ENCODE measurements at regions not wholly inside any gene's neighbourhood (a gene's known extent, or its start where the extent isn't known, plus 50 kb on each side); places are given as distances from the start of the nearest gene placed in this dataset.

DNA sequence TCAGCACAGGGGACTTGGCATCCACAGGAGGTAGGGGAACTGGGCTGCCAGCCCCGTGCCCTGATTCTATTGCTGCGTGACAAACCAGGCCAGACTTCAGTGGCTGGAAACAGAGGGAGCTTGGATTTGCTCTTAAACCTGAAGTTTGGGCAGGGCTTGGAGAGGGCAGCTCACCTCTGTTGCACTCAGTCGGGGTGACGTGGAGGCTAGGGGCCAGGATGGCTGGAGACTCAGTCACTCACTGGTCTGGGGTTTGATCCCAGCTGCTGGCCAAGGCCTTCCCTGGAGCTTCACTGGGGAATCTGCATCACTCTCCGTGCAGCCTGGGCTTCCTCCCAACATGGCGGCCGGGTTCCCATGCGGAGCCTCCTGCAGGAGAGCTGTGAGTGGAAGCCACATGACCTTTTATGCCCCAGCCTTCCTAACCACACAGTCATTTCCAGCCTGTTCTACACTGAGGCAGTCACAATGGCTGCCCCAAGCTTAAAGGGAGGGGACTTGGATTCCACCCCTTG is 175.2 kb upstream of the HDAC4 start:
- no peak overlapping the region for H3K4me3 Mint-ChIP-seq
- no peaks in the 10 kb centered on the region for H3K9me3 Mint-ChIP-seq
- TF ChIP-seq, protein P1, sequence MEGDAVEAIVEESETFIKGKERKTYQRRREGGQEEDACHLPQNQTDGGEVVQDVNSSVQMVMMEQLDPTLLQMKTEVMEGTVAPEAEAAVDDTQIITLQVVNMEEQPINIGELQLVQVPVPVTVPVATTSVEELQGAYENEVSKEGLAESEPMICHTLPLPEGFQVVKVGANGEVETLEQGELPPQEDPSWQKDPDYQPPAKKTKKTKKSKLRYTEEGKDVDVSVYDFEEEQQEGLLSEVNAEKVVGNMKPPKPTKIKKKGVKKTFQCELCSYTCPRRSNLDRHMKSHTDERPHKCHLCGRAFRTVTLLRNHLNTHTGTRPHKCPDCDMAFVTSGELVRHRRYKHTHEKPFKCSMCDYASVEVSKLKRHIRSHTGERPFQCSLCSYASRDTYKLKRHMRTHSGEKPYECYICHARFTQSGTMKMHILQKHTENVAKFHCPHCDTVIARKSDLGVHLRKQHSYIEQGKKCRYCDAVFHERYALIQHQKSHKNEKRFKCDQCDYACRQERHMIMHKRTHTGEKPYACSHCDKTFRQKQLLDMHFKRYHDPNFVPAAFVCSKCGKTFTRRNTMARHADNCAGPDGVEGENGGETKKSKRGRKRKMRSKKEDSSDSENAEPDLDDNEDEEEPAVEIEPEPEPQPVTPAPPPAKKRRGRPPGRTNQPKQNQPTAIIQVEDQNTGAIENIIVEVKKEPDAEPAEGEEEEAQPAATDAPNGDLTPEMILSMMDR (IDR thresholded peaks at IDR 0.05; ENCODE audit: unreplicated experiment in 3 of 3), result no peak
- peaks cover 22% of the 10 kb centered on the region for H3K4me1 Mint-ChIP-seq
- H3K27me3 Mint-ChIP-seq (ENCODE audit: low read depth), result no peaks in the 10 kb centered on the region
- no peaks in the 10 kb centered on the region for H3K36me3 Mint-ChIP-seq (ENCODE audit: low read depth)
- no peak overlapping the region for H3K27ac Mint-ChIP-seq

DNA sequence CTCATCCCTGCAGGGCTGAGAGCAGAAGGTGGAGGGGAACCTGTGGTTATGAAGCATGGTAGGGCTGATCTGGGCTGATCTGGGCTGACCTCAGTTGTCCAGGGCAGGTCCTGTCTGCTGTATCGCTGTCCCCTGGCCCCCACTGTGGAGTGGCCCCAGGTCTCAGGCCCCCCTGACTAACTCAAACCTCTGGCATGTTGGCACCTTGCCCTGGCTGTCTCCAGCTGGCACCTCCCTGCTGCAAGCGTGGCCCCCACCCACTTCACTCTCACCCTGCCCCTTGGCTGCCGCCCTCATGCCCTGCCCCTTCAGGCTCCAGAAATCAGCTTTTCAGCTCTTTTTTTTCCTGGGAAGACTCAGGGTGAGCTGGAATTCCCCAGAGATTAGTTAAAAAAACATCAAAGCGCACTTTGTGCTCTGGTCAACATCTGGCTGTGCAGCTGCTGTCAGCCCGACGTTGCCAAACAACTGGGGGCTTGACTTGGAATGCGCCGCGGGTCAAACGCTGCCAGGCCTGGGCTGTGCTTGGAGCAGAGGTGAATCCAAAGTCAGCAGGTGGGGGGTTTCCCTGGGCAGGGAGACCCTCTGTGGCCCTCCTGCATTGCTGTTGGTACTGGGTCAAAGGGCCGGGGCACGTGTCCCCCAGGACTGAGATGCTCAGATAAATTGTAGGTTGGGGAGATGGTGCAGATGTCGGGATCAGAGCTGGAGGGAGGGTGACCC is 173.8 kb upstream of the HDAC4 start:
- TF ChIP-seq, protein P1 (IDR thresholded peaks at IDR 0.05; ENCODE audit: unreplicated experiment in 3 of 3), result no peak
- no peak overlapping the region for H3K4me3 Mint-ChIP-seq
- H3K4me1 Mint-ChIP-seq, result peaks cover 22% of the 10 kb centered on the region
- peak overlapping the region in 1 of 3 experiments; percentile 53 for H3K27ac Mint-ChIP-seq
- H3K27me3 Mint-ChIP-seq (ENCODE audit: low read depth), result no peaks in the 10 kb centered on the region
- H3K36me3 Mint-ChIP-seq (ENCODE audit: low read depth), result no peaks in the 10 kb centered on the region
- no peaks in the 10 kb centered on the region for H3K9me3 Mint-ChIP-seq

DNA sequence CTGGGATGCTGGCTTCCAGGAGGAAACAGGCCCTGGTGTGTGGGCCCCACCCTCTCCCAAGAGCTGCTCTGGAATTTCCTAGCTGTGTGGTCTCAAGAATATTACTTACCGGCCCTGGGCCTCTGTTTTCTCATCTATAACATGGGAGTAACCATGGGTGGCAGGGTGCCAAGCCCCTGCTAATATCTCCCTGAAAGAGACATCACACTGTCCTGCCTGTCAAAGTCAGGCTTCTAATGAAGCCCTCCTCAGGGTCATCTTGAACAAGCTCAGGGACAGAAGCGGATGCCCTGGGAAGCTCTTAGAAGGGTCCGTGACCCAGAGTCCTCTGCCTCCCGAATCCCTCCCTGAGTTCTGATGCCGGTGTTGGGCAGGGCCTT is 173.2 kb upstream of the HDAC4 start:
- no peaks in the 10 kb centered on the region for H3K9me3 Mint-ChIP-seq
- TF ChIP-seq, protein P1 (IDR thresholded peaks at IDR 0.05; ENCODE audit: unreplicated experiment in 3 of 3), result no peak
- no peaks in the 10 kb centered on the region for H3K36me3 Mint-ChIP-seq (ENCODE audit: low read depth)
- H3K4me3 Mint-ChIP-seq, result no peak overlapping the region
- peaks cover 23% of the 10 kb centered on the region for H3K4me1 Mint-ChIP-seq
- H3K27me3 Mint-ChIP-seq (ENCODE audit: low read depth), result peaks cover 1% of the 10 kb centered on the region
- peak overlapping the region in 1 of 3 experiments; percentile 53 for H3K27ac Mint-ChIP-seq

DNA sequence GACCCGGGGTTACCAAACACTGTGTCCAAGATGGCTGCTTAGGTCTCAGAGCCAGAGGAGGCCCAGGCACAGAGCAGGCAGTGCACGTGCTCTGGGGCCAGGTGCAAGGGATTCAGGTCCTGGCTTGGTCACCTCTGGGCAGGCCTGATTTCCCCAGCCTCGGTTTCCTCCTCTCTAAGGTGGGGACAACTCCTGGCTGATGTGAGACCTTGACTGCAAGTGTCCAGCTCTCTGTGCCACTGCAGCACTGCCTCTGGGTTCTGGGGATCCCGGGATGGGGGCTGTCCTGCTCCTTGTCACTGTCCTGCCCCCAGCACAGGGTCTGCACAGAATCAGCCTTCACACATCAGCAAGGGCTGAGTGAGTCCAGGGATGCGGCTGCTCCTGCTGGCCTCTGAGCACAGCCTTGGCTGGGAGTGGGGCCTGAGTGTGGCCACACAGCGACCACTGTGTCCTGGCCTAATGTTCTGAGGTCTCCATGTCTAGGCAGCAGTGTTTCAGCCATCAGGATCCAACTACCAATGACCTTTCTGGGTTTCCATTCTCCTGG is 170.2 kb upstream of the HDAC4 start:
- H3K4me1 Mint-ChIP-seq, result peaks cover 27% of the 10 kb centered on the region
- peaks cover 8% of the 10 kb centered on the region for H3K27me3 Mint-ChIP-seq (ENCODE audit: low read depth)
- H3K36me3 Mint-ChIP-seq (ENCODE audit: low read depth), result no peaks in the 10 kb centered on the region
- TF ChIP-seq, protein P1 (IDR thresholded peaks at IDR 0.05; ENCODE audit: unreplicated experiment in 3 of 3), result no peak
- no peaks in the 10 kb centered on the region for H3K9me3 Mint-ChIP-seq
- no peak overlapping the region for H3K27ac Mint-ChIP-seq
- no peak overlapping the region for H3K4me3 Mint-ChIP-seq

DNA sequence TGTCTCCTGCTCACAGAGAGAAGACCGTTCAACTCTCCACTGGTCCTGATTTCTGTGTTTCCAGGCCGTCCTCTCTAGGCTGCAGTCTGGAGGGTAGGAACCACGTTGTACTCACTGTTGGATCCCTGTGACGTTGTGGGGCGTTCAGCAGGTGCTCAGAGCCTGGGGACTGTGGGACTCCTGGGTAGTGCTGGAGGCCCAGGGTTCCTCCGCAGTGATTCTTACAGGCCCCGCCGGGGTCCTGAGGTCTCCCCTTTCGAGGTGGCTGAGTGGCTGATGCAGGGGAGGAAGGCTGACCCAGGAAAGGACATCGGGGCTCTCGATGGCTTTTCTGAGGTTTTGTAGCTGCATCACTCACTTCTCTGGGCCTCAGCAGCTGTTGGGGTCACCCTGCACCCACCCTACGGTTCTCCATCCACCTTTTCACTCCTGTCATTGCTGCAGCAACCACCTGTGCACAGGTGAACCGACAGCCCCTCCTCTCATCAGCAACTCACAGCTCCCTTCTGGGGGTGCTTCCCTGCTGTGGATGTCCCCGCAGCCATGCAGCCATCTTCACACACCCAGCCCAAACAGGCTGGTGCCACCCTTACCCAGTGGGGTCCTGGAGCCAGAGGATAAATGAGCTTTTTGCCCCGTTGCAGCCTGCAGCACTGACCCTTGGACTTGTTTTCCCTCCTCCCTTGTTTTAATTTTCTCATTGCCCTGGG is 169.6 kb upstream of the HDAC4 start:
- Mint-ChIP-seq H3K36me3 (ENCODE audit: low read depth) (no peaks in the 10 kb centered on the region), H3K9me3 (no peaks in the 10 kb centered on the region), H3K27me3 (ENCODE audit: low read depth) (peaks cover 8% of the 10 kb centered on the region), H3K27ac (no peak overlapping the region), H3K4me3 (no peak overlapping the region), H3K4me1 (peaks cover 27% of the 10 kb centered on the region)
- TF ChIP-seq, protein P1 (IDR thresholded peaks at IDR 0.05; ENCODE audit: unreplicated experiment in 3 of 3), result no peak

Measured in nephron (organoid).